ENCODE measurements at regions not wholly inside any gene's neighbourhood (a gene's known extent, or its start where the extent isn't known, plus 50 kb on each side); places are given as distances from the start of the nearest gene placed in this dataset.

GRCh38 chr5:124923131-124923530, 176.7 kb upstream of the ZNF608 start:
- DNase-seq (ENCODE audit: low read depth in 2 of 2): no peak

- DNase-seq (ENCODE audit: low read depth in 2 of 2): no peak
Observed at GRCh38 chr5:124924729-124925128, 178.3 kb upstream of the ZNF608 start.

- DNase-seq (ENCODE audit: low read depth in 2 of 2): no peak
Observed at GRCh38 chr5:124927735-124928134, 181.3 kb upstream of the ZNF608 start.

GRCh38 chr5:124929000-124929399, 182.6 kb upstream of the ZNF608 start:
- DNase-seq (ENCODE audit: low read depth in 2 of 2): no peak

- no peak for DNase-seq (ENCODE audit: low read depth in 2 of 2)
Observed at GRCh38 chr5:124932791-124933600, 186.6 kb upstream of the ZNF608 start.

- DNase-seq (ENCODE audit: low read depth in 2 of 2): no peak
Observed at GRCh38 chr5:124935065-124935464, 188.6 kb upstream of the ZNF608 start.

- no peak for DNase-seq (ENCODE audit: low read depth in 2 of 2)
Observed at GRCh38 chr5:124936626-124936933, 190.1 kb upstream of the ZNF608 start.

- DNase-seq (ENCODE audit: low read depth in 2 of 2): no peak
Observed at GRCh38 chr5:124941051-124942049, 194.9 kb upstream of the ZNF608 start.

- no peak for DNase-seq (ENCODE audit: low read depth in 2 of 2)
Observed at GRCh38 chr5:124948062-124948753, 201.8 kb upstream of the ZNF608 start.

- DNase-seq (ENCODE audit: low read depth in 2 of 2): no peak
Observed at GRCh38 chr5:124948754-124949275, 202.4 kb upstream of the ZNF608 start.

- no peak for DNase-seq (ENCODE audit: low read depth in 2 of 2)
Observed at GRCh38 chr5:124949862-124950261, 203.4 kb upstream of the ZNF608 start.

- DNase-seq (ENCODE audit: low read depth in 2 of 2): no peak
Observed at GRCh38 chr5:124951105-124951504, 204.7 kb upstream of the ZNF608 start.

GRCh38 chr5:124951661-124952060, 205.2 kb upstream of the ZNF608 start:
- DNase-seq (ENCODE audit: low read depth in 2 of 2): no peak

GRCh38 chr5:124952079-124952478, 205.6 kb upstream of the ZNF608 start:
- no peak for DNase-seq (ENCODE audit: low read depth in 2 of 2)

- DNase-seq (ENCODE audit: low read depth in 2 of 2): no peak
Observed at GRCh38 chr5:124952566-124952965, 206.1 kb upstream of the ZNF608 start.

- no peak for DNase-seq (ENCODE audit: low read depth in 2 of 2)
Observed at GRCh38 chr5:124954784-124955183, 208.3 kb upstream of the ZNF608 start.

GRCh38 chr5:124956471-124957029, 210.1 kb upstream of the ZNF608 start:
- DNase-seq (ENCODE audit: low read depth in 2 of 2): no peak

GRCh38 chr5:124957063-124957462, 210.6 kb upstream of the ZNF608 start:
- no peak for DNase-seq (ENCODE audit: low read depth in 2 of 2)

GRCh38 chr5:124960266-124960665, 213.8 kb upstream of the ZNF608 start:
- DNase-seq (ENCODE audit: low read depth in 2 of 2): no peak

- no peak for DNase-seq (ENCODE audit: low read depth in 2 of 2)
Observed at GRCh38 chr5:124961521-124961920, 215.1 kb upstream of the ZNF608 start.

- DNase-seq (ENCODE audit: low read depth in 2 of 2): no peak
Observed at GRCh38 chr5:124962111-124962510, 215.7 kb upstream of the ZNF608 start.

- no peak for DNase-seq (ENCODE audit: low read depth in 2 of 2)
Observed at GRCh38 chr5:124962735-124963134, 216.3 kb upstream of the ZNF608 start.

All from stimulated activated CD8-positive, alpha-beta memory T cell treated with anti-CD3 and anti-CD28 coated beads, Interleukin-2, amount 100 ng/mL, for 1 hour (primary cell).